ENCODE measurements at regions not wholly inside any gene's neighbourhood (a gene's known extent, or its start where the extent isn't known, plus 50 kb on each side); places are given as distances from the start of the nearest gene placed in this dataset.

DNA sequence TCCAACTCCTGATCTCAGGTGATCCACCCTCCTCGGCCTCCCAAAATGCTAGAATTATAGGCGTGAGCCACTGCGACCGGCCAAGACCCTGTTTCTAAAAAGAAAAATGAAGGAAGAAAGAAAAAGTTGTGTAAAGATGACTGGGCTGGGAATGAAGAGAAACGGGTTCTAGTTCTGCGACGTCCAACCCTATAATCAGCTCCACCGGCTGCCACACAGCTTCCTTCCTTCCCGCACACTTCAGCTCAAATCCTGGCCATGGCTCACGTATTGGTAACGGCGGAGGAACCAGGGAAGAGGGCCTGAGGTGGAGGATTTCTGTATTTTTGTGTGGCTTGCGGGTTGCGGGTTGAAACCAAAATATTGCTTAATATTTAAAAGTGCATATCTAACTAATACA lies 88.1 kb downstream of the MYL12B start:
- TF ChIP-seq, protein P1, sequence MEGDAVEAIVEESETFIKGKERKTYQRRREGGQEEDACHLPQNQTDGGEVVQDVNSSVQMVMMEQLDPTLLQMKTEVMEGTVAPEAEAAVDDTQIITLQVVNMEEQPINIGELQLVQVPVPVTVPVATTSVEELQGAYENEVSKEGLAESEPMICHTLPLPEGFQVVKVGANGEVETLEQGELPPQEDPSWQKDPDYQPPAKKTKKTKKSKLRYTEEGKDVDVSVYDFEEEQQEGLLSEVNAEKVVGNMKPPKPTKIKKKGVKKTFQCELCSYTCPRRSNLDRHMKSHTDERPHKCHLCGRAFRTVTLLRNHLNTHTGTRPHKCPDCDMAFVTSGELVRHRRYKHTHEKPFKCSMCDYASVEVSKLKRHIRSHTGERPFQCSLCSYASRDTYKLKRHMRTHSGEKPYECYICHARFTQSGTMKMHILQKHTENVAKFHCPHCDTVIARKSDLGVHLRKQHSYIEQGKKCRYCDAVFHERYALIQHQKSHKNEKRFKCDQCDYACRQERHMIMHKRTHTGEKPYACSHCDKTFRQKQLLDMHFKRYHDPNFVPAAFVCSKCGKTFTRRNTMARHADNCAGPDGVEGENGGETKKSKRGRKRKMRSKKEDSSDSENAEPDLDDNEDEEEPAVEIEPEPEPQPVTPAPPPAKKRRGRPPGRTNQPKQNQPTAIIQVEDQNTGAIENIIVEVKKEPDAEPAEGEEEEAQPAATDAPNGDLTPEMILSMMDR (IDR thresholded peaks at IDR 0.05): no peak
- TF ChIP-seq POLR2A (IDR thresholded peaks at IDR 0.05): no peak

Data from lower leg skin (tissue), 3 donors.